Progenitor cell of endocrine pancreas (in vitro differentiated cells): ENCODE measurements at regions not wholly inside any gene's neighbourhood (a gene's known extent, or its start where the extent isn't known, plus 50 kb on each side); places are given as distances from the start of the nearest gene placed in this dataset.

Experiments used
- DNase-seq: peaks from one replicate; pipeline ENCODE4 v3.0.0; 2021; ENCODE audit warnings: low spot score; ENCODE audit not compliant: unreplicated experiment
- H3K27ac Mint-ChIP-seq: 2 replicates; pipeline ENCODE4 v1.8.0; 2021; ENCODE audit warnings: mild to moderate bottlenecking, moderate library complexity, mixed read lengths
- H3K27me3 Mint-ChIP-seq: 2 replicates; pipeline ENCODE4 v1.8.0; 2021; ENCODE audit warnings: mixed read lengths
- H3K36me3 Mint-ChIP-seq: 2 replicates; pipeline ENCODE4 v1.8.0; 2022; ENCODE audit warnings: mixed read lengths; ENCODE audit not compliant: insufficient read depth
- H3K4me1 Mint-ChIP-seq: 2 replicates; pipeline ENCODE4 v1.8.0; 2021; ENCODE audit warnings: low read depth, mixed read lengths
- H3K4me3 Mint-ChIP-seq: 2 replicates; pipeline ENCODE4 v1.8.0; 2021; ENCODE audit warnings: low read depth, mild to moderate bottlenecking, moderate library complexity, mixed read lengths
- H3K9me3 Mint-ChIP-seq: 2 replicates; pipeline ENCODE4 v1.8.0; 2021; ENCODE audit warnings: low read depth, mixed read lengths
- CTCF ChIP-seq: fragments of 200-600 bp; sonication (generic); IDR thresholded peaks from one replicate; pipeline ENCODE4 v1.5.0; 2021; ENCODE audit warnings: antibody characterized with exemption, mild to moderate bottlenecking; ENCODE audit not compliant: unreplicated experiment

- Mint-ChIP-seq H3K9me3 (peaks cover 16% of the 10 kb centered on the region), H3K27me3 (no peaks in the 10 kb centered on the region), H3K4me3 (no peak overlapping the region), H3K27ac (no peak overlapping the region), H3K36me3 (peaks cover 2% of the 10 kb centered on the region), H3K4me1 (no peaks in the 10 kb centered on the region)
- no peak for DNase-seq
- TF ChIP-seq CTCF, result no peak
Observed at GRCh38 chr1:186747661-186748060, 67.4 kb upstream of the PTGS2 start.

- TF ChIP-seq CTCF, result no peak
- Mint-ChIP-seq H3K4me1 (no peaks in the 10 kb centered on the region), H3K9me3 (peaks cover 16% of the 10 kb centered on the region), H3K36me3 (peaks cover 2% of the 10 kb centered on the region), H3K27me3 (no peaks in the 10 kb centered on the region), H3K4me3 (no peak overlapping the region), H3K27ac (no peak overlapping the region)
- no peak for DNase-seq
Observed at GRCh38 chr1:186745531-186746146, 65.4 kb upstream of the PTGS2 start.

- H3K36me3 Mint-ChIP-seq, result no peaks in the 10 kb centered on the region
- TF ChIP-seq CTCF, result no peak
- no peak overlapping the region for H3K27ac Mint-ChIP-seq
- no peak for DNase-seq
- peaks cover 3% of the 10 kb centered on the region for H3K4me1 Mint-ChIP-seq
- H3K4me3 Mint-ChIP-seq, result no peak overlapping the region
- H3K27me3 Mint-ChIP-seq, result no peaks in the 10 kb centered on the region
- H3K9me3 Mint-ChIP-seq, result no peaks in the 10 kb centered on the region
Observed at GRCh38 chr1:186741640-186742039, 61.4 kb upstream of the PTGS2 start.

- Mint-ChIP-seq H3K9me3 (no peaks in the 10 kb centered on the region), H3K36me3 (no peaks in the 10 kb centered on the region), H3K27ac (no peak overlapping the region), H3K4me3 (no peak overlapping the region), H3K4me1 (peaks cover 3% of the 10 kb centered on the region), H3K27me3 (no peaks in the 10 kb centered on the region)
- no peak for TF ChIP-seq CTCF
- DNase-seq, result no peak
Observed at GRCh38 chr1:186740324-186740723, 60.1 kb upstream of the PTGS2 start.

- TF ChIP-seq CTCF, result no peak
- Mint-ChIP-seq H3K9me3 (no peaks in the 10 kb centered on the region), H3K27me3 (no peaks in the 10 kb centered on the region), H3K27ac (no peak overlapping the region), H3K4me1 (peaks cover 3% of the 10 kb centered on the region), H3K36me3 (no peaks in the 10 kb centered on the region), H3K4me3 (no peak overlapping the region)
- DNase-seq, result no peak
Observed at GRCh38 chr1:186739515-186739914, 59.3 kb upstream of the PTGS2 start.
